Activated CD4-positive, alpha-beta T cell treated with anti-CD3 and anti-CD28 coated beads, Interleukin-2, amount 50 U/mL, for 4 hours (primary cell): ENCODE measurements at regions not wholly inside any gene's neighbourhood (a gene's known extent, or its start where the extent isn't known, plus 50 kb on each side); places are given as distances from the start of the nearest gene placed in this dataset.

Experiments used
- DNase-seq, 2 experiments: peaks; one replicate each; pipeline ENCODE4 v3.0.0-alpha.2; 2020

GRCh38 chr3:104731074-104731473, 635.6 kb upstream of the ALCAM start:
- DNase-seq: no peak

- no peak for DNase-seq
Measured at GRCh38 chr3:104734627-104735026, 632.1 kb upstream of the ALCAM start.

- DNase-seq: no peak
Measured at GRCh38 chr3:104735691-104736090, 631.0 kb upstream of the ALCAM start.

DNA sequence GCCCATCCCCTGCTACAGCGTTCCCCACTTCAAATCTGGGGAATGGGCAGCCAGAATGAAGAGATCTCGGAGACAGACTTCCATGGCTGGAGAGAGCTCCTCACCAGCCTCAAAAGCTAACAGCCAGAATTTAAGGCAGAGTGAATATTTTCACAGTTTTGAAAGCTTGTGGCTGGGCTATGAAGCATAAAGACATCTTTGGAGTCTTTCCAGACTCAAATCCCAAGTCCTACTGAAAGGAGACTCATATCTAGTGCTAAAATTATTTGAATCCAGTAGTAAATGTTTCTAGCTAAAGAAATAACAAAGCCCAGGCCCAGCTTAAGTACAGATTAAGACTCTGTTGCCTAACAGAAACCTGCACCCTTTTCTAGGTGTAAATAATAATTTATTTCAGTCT, 628.4 kb upstream of the ALCAM start:
- DNase-seq: no peak

DNA sequence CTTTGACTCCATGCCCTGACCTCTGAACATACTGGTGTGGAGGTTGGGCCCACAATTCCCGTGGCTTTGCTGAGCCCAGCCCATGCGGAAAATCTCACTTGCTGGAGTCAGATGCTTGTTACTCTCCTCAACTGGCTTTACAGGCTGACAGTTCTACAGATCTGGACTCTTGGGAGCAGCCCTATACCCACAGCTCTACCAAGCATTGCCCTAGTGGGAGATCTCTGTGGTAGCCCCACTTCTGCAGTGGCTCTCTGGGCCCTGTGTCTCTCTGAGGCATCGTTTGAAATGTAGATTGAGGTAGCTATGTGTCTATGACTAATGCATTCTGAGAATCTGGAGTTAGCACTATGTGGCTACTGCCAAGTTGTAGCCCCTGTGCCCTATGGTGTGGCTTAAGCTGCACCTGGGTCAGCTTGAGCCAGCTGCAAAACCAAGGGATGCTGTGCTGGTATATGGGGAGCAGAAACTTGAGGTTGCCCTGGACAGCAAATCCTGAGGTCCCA, 625.8 kb upstream of the ALCAM start:
- no peak for DNase-seq

GRCh38 chr3:104742044-104742443, 624.7 kb upstream of the ALCAM start:
- DNase-seq: no peak

DNA sequence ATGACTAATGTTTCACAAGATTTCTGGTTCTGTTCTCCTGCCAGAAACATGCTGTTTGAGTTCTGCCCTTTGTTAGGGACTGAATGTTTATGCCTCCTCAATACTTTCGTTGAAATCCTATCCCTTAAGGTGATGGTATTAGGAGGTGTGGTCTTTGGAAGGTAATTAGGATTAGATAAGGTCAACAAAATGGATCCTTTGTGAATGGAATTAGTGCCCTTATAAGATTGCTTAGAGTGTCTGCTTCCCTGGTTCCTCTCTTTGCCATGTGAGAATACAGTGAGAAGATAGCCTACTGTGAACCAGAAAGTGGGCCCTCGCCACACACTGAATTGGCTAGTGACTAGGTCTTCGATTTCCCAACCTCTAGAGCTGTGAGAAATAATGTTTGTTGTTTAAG, 621.4 kb upstream of the ALCAM start:
- no peak for DNase-seq

DNA sequence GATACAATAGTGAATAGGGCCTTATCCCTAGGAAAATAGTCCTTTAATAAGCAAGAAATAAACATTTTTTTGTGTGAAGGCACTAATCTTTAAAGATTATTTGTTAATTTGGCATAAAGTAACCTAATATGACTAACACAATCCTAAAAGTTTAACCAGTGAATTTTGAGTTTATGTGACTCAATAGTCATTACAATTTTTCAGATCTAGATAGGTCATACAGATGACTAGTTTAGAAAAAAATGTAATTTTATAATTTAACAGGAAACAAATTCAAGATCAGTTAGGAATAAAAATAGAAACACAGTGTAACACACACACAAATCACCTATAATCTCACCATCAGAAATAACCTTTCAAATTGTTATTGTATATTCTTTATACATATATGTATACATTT, 620.7 kb upstream of the ALCAM start:
- no peak for DNase-seq

- DNase-seq: no peak
Measured at GRCh38 chr3:104750581-104750980, 616.1 kb upstream of the ALCAM start.

DNA sequence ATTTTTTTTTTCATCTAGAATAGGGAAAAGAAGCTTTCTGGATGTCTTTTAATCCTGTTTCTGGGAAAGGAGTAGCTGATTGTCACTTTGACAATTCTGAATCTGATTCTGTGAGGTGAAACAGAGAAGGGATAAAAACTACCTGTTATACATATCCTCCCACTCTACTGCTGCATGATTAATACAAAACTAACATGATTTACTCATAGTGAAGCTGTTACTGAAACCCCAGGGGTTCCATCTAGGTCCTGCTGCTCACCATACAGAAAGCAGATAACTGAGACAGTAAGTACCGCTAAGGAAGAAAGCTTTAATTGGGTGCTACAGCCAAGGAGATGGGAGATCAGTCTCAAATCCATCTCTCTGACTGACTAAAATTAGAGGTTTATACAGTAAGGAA, 610.9 kb upstream of the ALCAM start:
- DNase-seq: no peak

DNA sequence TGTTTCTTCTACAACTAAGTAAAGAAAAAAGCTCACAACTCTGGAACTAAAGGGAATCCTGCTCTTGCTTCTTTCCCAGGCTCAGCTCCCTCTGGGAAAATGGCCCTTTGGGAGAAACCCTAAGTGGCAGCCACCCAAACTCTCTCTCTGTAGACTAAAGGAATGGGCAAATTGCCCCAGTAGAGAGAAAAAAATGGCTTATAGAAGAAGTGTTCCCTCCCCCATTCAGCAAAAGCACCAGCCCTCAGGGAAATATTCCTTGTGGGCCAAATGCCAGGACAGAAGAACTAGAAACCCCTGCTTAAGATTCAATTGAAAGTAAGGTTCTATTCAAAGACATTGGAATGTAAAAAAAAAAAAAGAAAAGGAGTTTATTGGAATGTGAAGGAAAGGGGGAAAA, 603.7 kb upstream of the ALCAM start:
- no peak for DNase-seq

DNA sequence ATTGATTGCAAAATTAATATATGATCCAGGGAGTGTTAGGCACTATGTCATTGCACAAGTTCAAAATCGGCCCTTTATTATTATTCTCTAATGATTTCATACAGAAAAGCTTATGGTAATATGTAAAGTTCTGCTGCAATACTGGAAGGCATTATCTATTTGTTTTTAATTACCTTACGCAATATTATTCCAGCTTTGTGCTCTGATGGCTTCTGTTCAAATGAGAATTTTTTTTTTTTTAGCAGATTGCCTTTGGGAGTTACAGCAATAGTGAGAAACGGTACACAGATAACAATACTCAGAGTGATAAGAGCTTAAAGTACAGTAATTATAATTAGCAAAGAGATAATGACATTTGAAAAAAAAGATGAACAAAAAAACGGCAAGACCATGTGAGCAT, 602.2 kb upstream of the ALCAM start:
- no peak for DNase-seq

DNA sequence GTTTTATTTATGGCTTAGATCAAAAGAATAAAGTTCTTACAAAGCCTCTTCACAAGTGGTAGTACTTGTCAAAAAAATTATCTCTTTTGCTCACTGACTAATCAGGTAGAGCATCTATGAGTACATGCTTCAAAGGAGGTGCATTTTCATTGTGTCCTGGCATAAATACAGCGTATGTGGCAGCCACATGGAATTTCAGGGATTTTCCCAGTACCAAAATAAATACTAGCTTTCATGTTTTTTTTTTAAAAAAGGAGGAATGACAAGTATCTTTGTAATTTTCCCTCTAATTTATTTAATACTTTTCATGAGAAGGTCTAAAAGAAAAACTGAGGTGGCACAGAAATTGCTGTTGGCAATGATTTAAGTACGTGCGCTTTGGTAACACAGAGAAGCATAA, 597.8 kb upstream of the ALCAM start:
- DNase-seq: no peak

DNA sequence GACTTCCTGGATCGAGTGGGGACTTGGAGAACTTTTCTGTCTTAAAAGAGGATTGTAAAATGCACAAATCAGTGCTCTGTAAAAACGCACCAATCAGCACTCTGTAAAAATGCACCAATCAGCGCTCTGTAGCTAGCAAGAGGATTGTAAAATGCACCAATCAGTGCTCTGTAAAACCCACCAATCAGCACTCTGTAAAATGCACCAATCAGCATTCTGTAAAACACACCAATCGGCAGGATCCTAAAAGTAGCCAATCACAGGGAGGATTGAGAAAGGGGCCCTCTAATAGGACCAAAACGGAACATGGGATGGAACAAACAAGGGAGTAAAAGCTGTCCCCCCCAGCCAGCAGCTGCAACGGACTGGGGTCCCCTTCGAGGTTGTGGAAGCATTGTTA, 587.4 kb upstream of the ALCAM start:
- DNase-seq: no peak

DNA sequence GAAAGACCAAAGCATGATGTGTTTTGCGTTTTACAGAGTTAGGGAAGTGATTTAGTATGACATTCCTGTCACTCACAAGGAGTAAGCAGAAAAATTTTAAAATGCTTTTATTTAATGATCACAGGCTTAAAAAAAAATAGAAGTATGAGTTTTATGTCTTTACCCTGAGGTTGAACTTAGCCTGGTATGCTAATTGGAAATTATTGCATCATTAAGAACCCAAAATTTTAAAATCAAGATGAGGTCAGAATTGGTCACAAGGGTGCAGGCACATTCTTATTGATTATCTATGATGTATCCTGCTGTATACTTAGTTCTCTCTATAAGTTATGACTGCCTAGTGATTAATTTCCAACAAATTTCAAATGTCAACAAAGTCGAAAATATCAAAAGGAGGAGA, 585.6 kb upstream of the ALCAM start:
- DNase-seq: no peak

DNA sequence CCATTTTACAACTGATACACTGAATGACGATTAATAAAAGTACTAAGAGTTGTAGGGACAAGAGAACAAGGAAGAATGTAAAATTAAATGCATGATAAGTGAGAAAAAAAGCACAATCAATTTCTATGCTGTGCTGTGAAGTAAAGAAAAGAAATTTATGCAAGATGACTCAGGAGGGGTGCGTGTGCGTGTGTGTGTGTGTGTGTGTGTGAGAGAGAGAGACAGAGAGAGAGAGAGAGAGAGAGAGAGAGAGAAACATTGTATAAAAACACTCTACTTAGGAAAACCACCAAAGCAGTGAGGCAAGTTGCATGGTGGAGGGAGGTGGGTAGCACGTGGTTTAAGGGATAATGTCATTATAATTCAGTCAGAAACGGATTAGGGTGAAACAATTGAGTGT, 580.8 kb upstream of the ALCAM start:
- no peak for DNase-seq

GRCh38 chr3:104787306-104787705, 579.4 kb upstream of the ALCAM start:
- no peak for DNase-seq

DNA sequence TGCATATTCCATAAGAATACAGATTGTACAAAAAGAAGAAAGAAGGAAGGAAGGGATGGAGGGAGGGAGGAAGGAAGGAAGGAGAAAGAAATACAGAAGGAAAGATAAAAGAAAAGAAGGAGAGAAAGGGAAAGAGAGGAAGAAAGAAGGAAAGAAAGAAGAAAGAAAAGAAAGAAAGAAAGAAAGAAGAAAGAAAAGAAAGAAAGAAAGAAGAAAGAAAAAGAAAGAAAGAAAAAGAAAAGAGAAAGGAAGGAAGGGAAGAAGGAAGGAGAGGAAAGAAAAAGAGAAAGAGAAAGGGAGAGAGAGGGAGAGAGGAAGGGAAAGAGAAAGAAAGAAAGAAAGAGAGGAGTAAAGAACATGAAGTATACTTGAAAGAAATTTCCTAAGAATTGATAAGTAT, 577.9 kb upstream of the ALCAM start:
- DNase-seq: no peak

DNA sequence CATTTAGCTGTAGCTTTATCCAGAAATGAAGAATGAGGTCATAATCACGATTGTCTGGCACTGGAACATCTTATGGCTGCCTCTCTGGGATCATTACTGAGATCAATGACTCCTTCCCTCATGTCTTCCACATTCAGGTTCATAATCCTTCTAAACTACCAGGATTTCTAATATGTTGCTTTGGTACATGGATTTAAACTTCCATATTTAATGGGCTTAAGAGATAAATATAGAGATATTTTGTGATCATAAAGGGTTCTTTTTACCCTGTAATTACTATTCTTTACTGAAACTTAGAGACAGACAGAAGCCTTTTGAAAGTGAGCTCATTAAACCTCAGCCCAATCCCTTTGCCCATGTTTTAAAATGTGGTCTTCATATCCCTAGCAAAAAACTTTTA, 575.4 kb upstream of the ALCAM start:
- DNase-seq: no peak

DNA sequence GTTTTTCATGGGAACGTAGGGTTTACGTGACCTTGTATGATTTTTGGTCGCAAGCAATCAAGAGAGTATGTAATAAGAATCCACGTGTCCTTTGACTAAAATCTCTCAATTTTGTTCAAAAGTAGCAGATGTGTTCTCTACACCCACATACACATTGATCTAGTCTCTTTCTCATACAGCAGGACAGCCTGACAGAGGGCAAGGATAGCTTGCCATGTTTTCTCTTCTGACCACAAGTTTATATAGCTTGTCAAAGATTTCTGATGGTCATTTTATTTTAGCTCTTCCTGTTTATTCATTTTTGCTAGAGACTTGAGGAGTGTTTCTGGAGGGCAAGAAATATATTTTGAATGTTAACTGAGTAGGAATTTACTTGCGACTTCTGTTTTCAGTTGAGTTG, 570.2 kb upstream of the ALCAM start:
- DNase-seq: no peak

DNA sequence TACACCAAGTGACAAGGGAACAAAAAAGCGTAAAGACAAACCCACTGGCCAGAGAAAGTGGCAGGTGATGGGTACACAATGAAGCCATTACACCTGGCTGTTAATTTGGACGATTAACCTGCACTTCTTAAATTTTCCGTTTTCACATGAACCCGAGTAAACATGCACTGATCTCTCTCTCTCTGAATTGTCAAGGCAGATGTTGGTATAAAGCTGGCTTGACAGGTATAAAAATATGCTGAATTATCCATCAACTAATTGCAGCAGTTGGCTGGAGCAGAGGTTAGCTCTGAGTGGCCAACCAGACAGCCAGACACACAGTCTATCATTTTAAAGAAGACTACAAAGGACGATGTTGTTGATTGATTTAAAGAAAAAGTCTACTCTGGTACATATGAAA, 561.7 kb upstream of the ALCAM start:
- no peak for DNase-seq

DNA sequence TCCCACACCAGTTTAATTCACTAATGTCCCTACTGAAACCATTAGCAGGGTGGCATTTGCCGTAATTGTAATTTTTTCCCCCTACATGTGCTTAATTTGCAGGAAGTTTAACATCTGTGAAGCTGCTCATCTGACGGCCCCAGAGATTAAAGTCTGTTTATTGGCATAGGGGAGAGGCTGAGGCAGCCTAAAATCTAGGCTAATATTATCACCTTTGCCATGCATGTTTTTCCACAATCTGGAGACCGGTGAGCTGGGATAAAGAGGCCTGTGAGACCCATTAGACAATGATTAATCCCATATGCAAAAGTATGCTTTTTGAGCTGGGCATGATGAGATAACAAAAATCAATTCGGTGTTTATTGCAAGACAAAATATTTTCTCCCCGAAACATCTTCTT, 561.2 kb upstream of the ALCAM start:
- no peak for DNase-seq

- no peak for DNase-seq
Measured at GRCh38 chr3:104810896-104811295, 555.8 kb upstream of the ALCAM start.

DNA sequence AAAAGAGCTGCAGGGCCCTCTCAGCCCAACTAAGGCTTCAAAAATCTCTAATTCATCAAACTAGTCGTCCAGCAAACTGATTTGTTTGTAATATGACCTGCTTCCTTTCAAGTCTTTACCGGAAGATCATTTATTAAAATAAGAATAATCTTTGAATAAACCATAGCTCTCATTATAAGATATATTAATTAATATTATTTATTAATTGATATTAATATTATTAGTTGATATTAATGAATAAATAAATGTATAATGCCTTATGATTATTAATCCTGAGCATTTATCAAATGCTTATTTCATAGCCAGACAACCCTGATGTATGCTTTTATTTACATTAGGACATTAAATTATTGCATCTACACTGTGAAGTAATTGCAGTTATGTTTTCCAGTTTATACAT, 550.7 kb upstream of the ALCAM start:
- DNase-seq: no peak

- no peak for DNase-seq
Measured at GRCh38 chr3:104816716-104817115, 550.0 kb upstream of the ALCAM start.

DNA sequence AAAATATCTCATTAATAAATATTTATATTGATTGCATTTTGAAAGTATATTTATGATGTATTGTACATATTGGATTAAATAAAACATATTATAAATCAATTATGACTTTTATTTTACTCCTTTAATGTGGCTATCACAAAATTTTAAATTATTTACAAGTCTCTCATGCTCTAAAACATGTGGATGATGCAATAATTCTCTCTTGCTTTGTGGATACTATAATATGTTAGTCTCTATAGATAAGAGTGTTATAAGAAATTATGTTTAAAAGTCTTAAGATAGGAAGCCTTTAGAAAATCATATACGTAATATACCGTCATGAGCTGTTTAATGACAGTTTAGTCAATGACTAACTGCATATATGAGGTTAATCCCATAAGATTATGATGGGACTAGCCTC, 547.4 kb upstream of the ALCAM start:
- DNase-seq: no peak
